ENCODE measurements at regions not wholly inside any gene's neighbourhood (a gene's known extent, or its start where the extent isn't known, plus 50 kb on each side); places are given as distances from the start of the nearest gene placed in this dataset.

GRCh38 chrX:34294665-34295064, 162.6 kb upstream of the FAM47A start:
- TF ChIP-seq CTCF (conservative IDR thresholded peaks at IDR 0.05; ENCODE audit: low read depth, low read length) (no peak), EZH2 (IDR thresholded peaks at IDR 0.05; ENCODE audit: borderline replicate concordance, low read depth, low read length, poor library complexity, severe bottlenecking) (no peak)
